ENCODE measurements at regions not wholly inside any gene's neighbourhood (a gene's known extent, or its start where the extent isn't known, plus 50 kb on each side); places are given as distances from the start of the nearest gene placed in this dataset.

GRCh38 chr9:1455766-1456165 lies 405.6 kb downstream of the DMRT2 start:
- Histone ChIP-seq H3K9ac (ENCODE audit: low read depth, low read length, poor library complexity) (no peak overlapping the region), H3K4me2 (ENCODE audit: insufficient read depth, low read length, poor library complexity, severe bottlenecking) (no peak overlapping the region), H2AFZ (ENCODE audit: low read length) (no peak overlapping the region), H2AK5ac (ENCODE audit: low read depth, low read length) (no peak overlapping the region), H3K27me3 (ENCODE audit: control insufficient read depth in 3 of 3, insufficient read depth in 3 of 3, low read depth in 1 of 3, low read length in 3 of 3) (no peaks in the 10 kb centered on the region), H2BK15ac (ENCODE audit: low read length) (no peak overlapping the region), H3K18ac (ENCODE audit: low read length) (no peak overlapping the region), H4K8ac (ENCODE audit: low read depth, low read length) (no peak overlapping the region), H3K4ac (ENCODE audit: low read length) (no peak overlapping the region), H3K27ac (replicated peaks; ENCODE audit: low read length) (no peak overlapping the region), H2BK5ac (ENCODE audit: low read length) (no peak overlapping the region), H3K79me1 (ENCODE audit: low read depth, low read length) (no peaks in the 10 kb centered on the region), H3K4me3 (ENCODE audit: low read length in 2 of 2) (no peak overlapping the region), H2BK12ac (ENCODE audit: low read length) (no peak overlapping the region), H3K14ac (ENCODE audit: low read length) (no peak overlapping the region), H2BK120ac (ENCODE audit: low read depth, low read length) (no peak overlapping the region), H4K91ac (ENCODE audit: low read depth, low read length, poor library complexity) (no peak overlapping the region), H3K9me3 (replicated peaks in 1 of 2; ENCODE audit: control insufficient read depth in 2 of 2, insufficient read depth in 1 of 2, low read depth in 1 of 2, low read length in 2 of 2) (no peaks in the 10 kb centered on the region), H3K36me3 (replicated peaks in 1 of 2; ENCODE audit: control insufficient read depth in 2 of 2, insufficient read depth in 2 of 2, low read length in 2 of 2) (no peaks in the 10 kb centered on the region), H3K23ac (ENCODE audit: low read depth, low read length, poor library complexity) (no peak overlapping the region), H3K4me1 (ENCODE audit: control insufficient read depth in 2 of 2, insufficient read depth in 1 of 2, low read depth in 1 of 2, low read length in 2 of 2) (no peaks in the 10 kb centered on the region)
- DNase-seq (ENCODE audit: low spot score), result no peak
- WGBS, 2 donors (ENCODE audit: extremely low coverage in 2 of 2, insufficient read length in 2 of 2, insufficient replicate concordance in 1 of 2), result no CpG with 5 or more reads among the region's 4 CpGs

GRCh38 chr9:1456301-1457024 lies 406.3 kb downstream of the DMRT2 start:
- H3K27ac ChIP-seq (replicated peaks; ENCODE audit: low read length), result no peak overlapping the region
- no peak overlapping the region for H2BK5ac ChIP-seq (ENCODE audit: low read length)
- H3K27me3 ChIP-seq (ENCODE audit: control insufficient read depth in 3 of 3, insufficient read depth in 3 of 3, low read depth in 1 of 3, low read length in 3 of 3), result no peaks in the 10 kb centered on the region
- no peaks in the 10 kb centered on the region for H3K36me3 ChIP-seq (replicated peaks in 1 of 2; ENCODE audit: control insufficient read depth in 2 of 2, insufficient read depth in 2 of 2, low read length in 2 of 2)
- no peak overlapping the region for H2AK5ac ChIP-seq (ENCODE audit: low read depth, low read length)
- no peak overlapping the region for H3K4me2 ChIP-seq (ENCODE audit: insufficient read depth, low read length, poor library complexity, severe bottlenecking)
- no peak overlapping the region for H4K8ac ChIP-seq (ENCODE audit: low read depth, low read length)
- H2BK12ac ChIP-seq (ENCODE audit: low read length), result no peak overlapping the region
- no peak overlapping the region for H2BK120ac ChIP-seq (ENCODE audit: low read depth, low read length)
- no peak overlapping the region for H3K9ac ChIP-seq (ENCODE audit: low read depth, low read length, poor library complexity)
- no peak overlapping the region for H3K23ac ChIP-seq (ENCODE audit: low read depth, low read length, poor library complexity)
- H3K4me1 ChIP-seq (ENCODE audit: control insufficient read depth in 2 of 2, insufficient read depth in 1 of 2, low read depth in 1 of 2, low read length in 2 of 2), result no peaks in the 10 kb centered on the region
- no peak overlapping the region for H3K4me3 ChIP-seq (ENCODE audit: low read length in 2 of 2)
- no CpG with 5 or more reads among the region's 4 CpGs for WGBS, 2 donors (ENCODE audit: extremely low coverage in 2 of 2, insufficient read length in 2 of 2, insufficient replicate concordance in 1 of 2)
- no peak overlapping the region for H2AFZ ChIP-seq (ENCODE audit: low read length)
- no peak overlapping the region for H2BK15ac ChIP-seq (ENCODE audit: low read length)
- no peak overlapping the region for H4K91ac ChIP-seq (ENCODE audit: low read depth, low read length, poor library complexity)
- no peak overlapping the region for H3K4ac ChIP-seq (ENCODE audit: low read length)
- no peak overlapping the region for H3K18ac ChIP-seq (ENCODE audit: low read length)
- no peaks in the 10 kb centered on the region for H3K9me3 ChIP-seq (replicated peaks in 1 of 2; ENCODE audit: control insufficient read depth in 2 of 2, insufficient read depth in 1 of 2, low read depth in 1 of 2, low read length in 2 of 2)
- no peak for DNase-seq (ENCODE audit: low spot score)
- H3K14ac ChIP-seq (ENCODE audit: low read length), result no peak overlapping the region
- no peaks in the 10 kb centered on the region for H3K79me1 ChIP-seq (ENCODE audit: low read depth, low read length)

GRCh38 chr9:1457460-1457859 lies 407.3 kb downstream of the DMRT2 start:
- H3K9me3 ChIP-seq (replicated peaks in 1 of 2; ENCODE audit: control insufficient read depth in 2 of 2, insufficient read depth in 1 of 2, low read depth in 1 of 2, low read length in 2 of 2), result no peaks in the 10 kb centered on the region
- H2BK15ac ChIP-seq (ENCODE audit: low read length), result no peak overlapping the region
- no peak overlapping the region for H3K4me3 ChIP-seq (ENCODE audit: low read length in 2 of 2)
- no peak overlapping the region for H2BK5ac ChIP-seq (ENCODE audit: low read length)
- H3K36me3 ChIP-seq (replicated peaks in 1 of 2; ENCODE audit: control insufficient read depth in 2 of 2, insufficient read depth in 2 of 2, low read length in 2 of 2), result no peaks in the 10 kb centered on the region
- H3K27ac ChIP-seq (replicated peaks; ENCODE audit: low read length), result no peak overlapping the region
- H4K91ac ChIP-seq (ENCODE audit: low read depth, low read length, poor library complexity), result no peak overlapping the region
- H2BK120ac ChIP-seq (ENCODE audit: low read depth, low read length), result no peak overlapping the region
- no peak overlapping the region for H3K9ac ChIP-seq (ENCODE audit: low read depth, low read length, poor library complexity)
- WGBS, 2 donors (ENCODE audit: extremely low coverage in 2 of 2, insufficient read length in 2 of 2, insufficient replicate concordance in 1 of 2), result no CpG with 5 or more reads among the region's 2 CpGs
- H2AFZ ChIP-seq (ENCODE audit: low read length), result no peak overlapping the region
- H3K23ac ChIP-seq (ENCODE audit: low read depth, low read length, poor library complexity), result no peak overlapping the region
- no peak overlapping the region for H3K4me2 ChIP-seq (ENCODE audit: insufficient read depth, low read length, poor library complexity, severe bottlenecking)
- no peaks in the 10 kb centered on the region for H3K79me1 ChIP-seq (ENCODE audit: low read depth, low read length)
- H3K18ac ChIP-seq (ENCODE audit: low read length), result no peak overlapping the region
- H3K14ac ChIP-seq (ENCODE audit: low read length), result no peak overlapping the region
- DNase-seq (ENCODE audit: low spot score), result no peak
- no peak overlapping the region for H4K8ac ChIP-seq (ENCODE audit: low read depth, low read length)
- H2AK5ac ChIP-seq (ENCODE audit: low read depth, low read length), result no peak overlapping the region
- no peaks in the 10 kb centered on the region for H3K4me1 ChIP-seq (ENCODE audit: control insufficient read depth in 2 of 2, insufficient read depth in 1 of 2, low read depth in 1 of 2, low read length in 2 of 2)
- H3K27me3 ChIP-seq (ENCODE audit: control insufficient read depth in 3 of 3, insufficient read depth in 3 of 3, low read depth in 1 of 3, low read length in 3 of 3), result no peaks in the 10 kb centered on the region
- H2BK12ac ChIP-seq (ENCODE audit: low read length), result no peak overlapping the region
- no peak overlapping the region for H3K4ac ChIP-seq (ENCODE audit: low read length)

GRCh38 chr9:1458503-1458902 lies 408.3 kb downstream of the DMRT2 start:
- no peak overlapping the region for H3K9ac ChIP-seq (ENCODE audit: low read depth, low read length, poor library complexity)
- H4K8ac ChIP-seq (ENCODE audit: low read depth, low read length), result no peak overlapping the region
- H3K4me3 ChIP-seq (ENCODE audit: low read length in 2 of 2), result no peak overlapping the region
- no peak overlapping the region for H2BK15ac ChIP-seq (ENCODE audit: low read length)
- no peak overlapping the region for H2BK120ac ChIP-seq (ENCODE audit: low read depth, low read length)
- no peak overlapping the region for H3K27ac ChIP-seq (replicated peaks; ENCODE audit: low read length)
- H3K18ac ChIP-seq (ENCODE audit: low read length), result no peak overlapping the region
- H3K14ac ChIP-seq (ENCODE audit: low read length), result no peak overlapping the region
- no peak overlapping the region for H3K4ac ChIP-seq (ENCODE audit: low read length)
- no peak overlapping the region for H3K23ac ChIP-seq (ENCODE audit: low read depth, low read length, poor library complexity)
- H2AFZ ChIP-seq (ENCODE audit: low read length), result no peak overlapping the region
- H4K91ac ChIP-seq (ENCODE audit: low read depth, low read length, poor library complexity), result no peak overlapping the region
- no peaks in the 10 kb centered on the region for H3K79me1 ChIP-seq (ENCODE audit: low read depth, low read length)
- no peaks in the 10 kb centered on the region for H3K27me3 ChIP-seq (ENCODE audit: control insufficient read depth in 3 of 3, insufficient read depth in 3 of 3, low read depth in 1 of 3, low read length in 3 of 3)
- no peaks in the 10 kb centered on the region for H3K36me3 ChIP-seq (replicated peaks in 1 of 2; ENCODE audit: control insufficient read depth in 2 of 2, insufficient read depth in 2 of 2, low read length in 2 of 2)
- H3K9me3 ChIP-seq (replicated peaks in 1 of 2; ENCODE audit: control insufficient read depth in 2 of 2, insufficient read depth in 1 of 2, low read depth in 1 of 2, low read length in 2 of 2), result no peaks in the 10 kb centered on the region
- H3K4me2 ChIP-seq (ENCODE audit: insufficient read depth, low read length, poor library complexity, severe bottlenecking), result no peak overlapping the region
- no peak overlapping the region for H2BK5ac ChIP-seq (ENCODE audit: low read length)
- H3K4me1 ChIP-seq (ENCODE audit: control insufficient read depth in 2 of 2, insufficient read depth in 1 of 2, low read depth in 1 of 2, low read length in 2 of 2), result no peaks in the 10 kb centered on the region
- no peak overlapping the region for H2AK5ac ChIP-seq (ENCODE audit: low read depth, low read length)
- H2BK12ac ChIP-seq (ENCODE audit: low read length), result no peak overlapping the region
- no peak for DNase-seq (ENCODE audit: low spot score)

Data from neuronal stem cell (in vitro differentiated cells).